Limb (tissue), 2 donors: ENCODE measurements at regions not wholly inside any gene's neighbourhood (a gene's known extent, or its start where the extent isn't known, plus 50 kb on each side); places are given as distances from the start of the nearest gene placed in this dataset.
"Not testable (repeated sequence)": the region's sequence is repeated elsewhere in the genome, so short reads cannot be mapped to it uniquely, and the experiment has no call there.

ENCODE experiments used
- DNase-seq, 2 donors: peaks; one replicate each; pipeline ENCODE4 v3.0.0-alpha.2; 2016; ENCODE audit errors: extremely low spot score in 2 of 2

DNA sequence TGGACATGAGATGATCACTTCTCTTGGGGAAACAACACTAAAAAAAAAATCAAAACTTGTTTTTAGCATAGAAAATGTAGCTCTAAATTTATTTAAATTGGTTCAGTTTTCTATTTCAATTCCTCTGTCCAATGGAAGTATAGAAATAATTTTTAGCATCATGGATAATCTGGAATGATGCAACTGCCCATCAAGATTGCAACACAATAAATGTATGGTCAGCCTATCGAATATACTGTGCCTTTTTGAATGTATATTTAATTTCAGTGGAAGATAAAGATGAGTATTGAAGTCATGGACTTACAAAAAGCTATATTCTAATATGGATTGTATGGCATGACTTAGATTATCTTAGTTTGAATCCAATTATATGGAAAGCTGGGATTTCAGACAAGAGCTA, 906.7 kb downstream of the IGSF11 start:
- no peak for DNase-seq

DNA sequence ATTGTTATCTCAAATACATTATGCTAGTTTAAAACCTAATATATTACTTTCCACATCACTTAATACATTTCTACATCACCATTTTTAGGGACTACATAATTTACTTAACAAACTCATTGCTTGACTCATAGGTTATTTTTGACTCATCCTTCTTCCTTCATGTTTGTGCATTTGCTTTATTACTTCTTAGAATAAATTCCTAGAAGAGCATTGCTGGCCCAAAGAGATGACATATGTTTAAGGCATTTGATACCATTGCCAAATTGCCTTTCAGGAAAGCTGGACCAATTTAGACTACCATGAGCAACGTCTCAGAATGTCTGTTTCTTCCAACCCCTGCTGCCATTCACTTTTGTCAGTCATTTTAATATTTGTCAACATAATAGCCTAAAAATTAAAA, 905.8 kb downstream of the IGSF11 start:
- DNase-seq = peak in 1 of 2 donors; percentile 1

DNA sequence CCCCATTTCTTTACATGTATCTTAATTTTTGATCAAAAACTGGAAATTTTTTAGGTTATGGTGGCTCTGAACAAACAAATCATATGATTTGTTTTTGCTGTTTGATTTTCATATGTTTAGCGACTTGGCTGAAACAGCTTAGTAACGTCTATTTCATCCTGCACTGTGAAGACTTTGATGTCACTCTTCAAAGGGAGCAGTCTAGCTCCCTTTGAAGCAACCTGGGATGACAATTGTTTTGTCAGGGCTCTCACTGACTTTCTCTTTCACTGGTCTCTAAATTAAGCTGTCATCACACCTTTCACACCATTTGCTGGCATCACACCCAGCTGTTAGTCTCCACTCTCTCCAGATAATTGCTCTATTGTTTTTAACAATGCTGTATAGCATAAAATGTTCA, 896.9 kb downstream of the IGSF11 start:
- no peak for DNase-seq

DNA sequence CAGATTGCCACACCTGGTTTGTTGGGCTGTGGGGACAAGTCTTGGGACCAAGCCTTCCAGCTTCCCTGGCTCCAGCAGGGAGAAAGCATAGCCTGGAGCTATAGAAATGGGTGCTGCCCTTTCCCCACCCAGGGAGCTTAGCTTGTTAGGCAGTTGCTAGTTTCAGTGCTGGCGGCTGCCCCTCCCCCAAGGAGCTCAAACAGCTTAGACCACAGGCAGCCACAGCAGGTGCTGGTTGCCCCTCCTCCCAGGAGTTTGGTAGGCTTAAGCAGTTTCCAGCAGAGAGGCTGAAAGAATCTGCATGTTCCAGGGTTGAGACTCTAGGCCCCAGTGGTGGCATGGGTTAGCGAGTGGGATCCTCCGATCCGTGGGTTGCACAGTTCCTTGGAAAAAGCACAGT, 889.7 kb downstream of the IGSF11 start:
- DNase-seq = no peak

DNA sequence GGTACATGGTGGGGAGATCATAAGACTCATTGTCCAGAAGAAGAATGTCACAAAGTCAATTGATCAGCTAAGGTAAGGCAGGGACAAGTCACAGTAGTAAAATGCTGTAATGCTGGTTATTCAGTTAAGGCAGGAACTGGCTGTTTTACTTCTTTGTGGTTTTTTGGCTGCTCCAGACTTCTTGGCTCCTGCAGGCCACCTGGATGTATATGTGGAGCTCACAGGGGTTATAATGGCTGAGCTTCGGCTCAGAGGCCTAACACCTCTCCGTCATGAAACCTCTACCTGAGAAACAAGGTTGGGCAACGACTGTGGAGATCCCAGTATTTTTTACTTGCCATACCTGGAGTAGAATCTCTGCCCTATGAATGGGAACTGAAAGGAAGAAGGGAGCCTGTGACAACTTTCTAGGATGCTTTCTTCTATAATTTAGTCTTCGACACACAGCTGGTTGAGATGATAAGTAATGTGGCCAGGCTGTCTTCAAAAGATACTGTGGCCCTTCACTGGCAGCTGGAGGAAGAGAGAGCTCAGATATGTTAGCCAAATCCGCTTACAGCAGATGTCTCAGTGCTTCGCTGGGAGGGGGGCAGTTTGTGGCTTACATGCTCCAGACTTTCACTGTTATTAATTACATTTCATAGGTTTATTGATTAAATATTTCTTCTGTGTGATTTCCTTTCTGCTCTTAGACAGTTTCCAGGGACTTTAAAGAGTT, 887.8 kb downstream of the IGSF11 start:
- DNase-seq = no peak

DNA sequence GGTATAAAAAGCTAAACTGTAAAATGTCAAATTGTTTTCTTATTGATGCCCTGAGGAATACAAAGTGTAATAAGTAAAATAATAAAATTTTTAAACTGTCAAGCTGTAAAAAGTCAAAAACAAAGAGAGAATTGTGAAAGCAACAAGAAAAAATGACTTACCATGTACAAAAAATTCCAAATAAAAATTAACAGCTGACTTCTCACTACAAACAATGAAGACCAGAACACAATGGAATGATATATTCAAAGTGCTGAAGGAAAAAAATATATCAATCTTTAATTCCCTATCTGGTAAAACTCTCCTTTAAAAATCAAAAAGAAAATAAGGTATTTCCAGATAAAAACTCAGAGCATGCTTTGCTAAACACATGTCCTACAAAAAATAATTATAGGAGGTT, 883.5 kb downstream of the IGSF11 start:
- DNase-seq = no peak

DNA sequence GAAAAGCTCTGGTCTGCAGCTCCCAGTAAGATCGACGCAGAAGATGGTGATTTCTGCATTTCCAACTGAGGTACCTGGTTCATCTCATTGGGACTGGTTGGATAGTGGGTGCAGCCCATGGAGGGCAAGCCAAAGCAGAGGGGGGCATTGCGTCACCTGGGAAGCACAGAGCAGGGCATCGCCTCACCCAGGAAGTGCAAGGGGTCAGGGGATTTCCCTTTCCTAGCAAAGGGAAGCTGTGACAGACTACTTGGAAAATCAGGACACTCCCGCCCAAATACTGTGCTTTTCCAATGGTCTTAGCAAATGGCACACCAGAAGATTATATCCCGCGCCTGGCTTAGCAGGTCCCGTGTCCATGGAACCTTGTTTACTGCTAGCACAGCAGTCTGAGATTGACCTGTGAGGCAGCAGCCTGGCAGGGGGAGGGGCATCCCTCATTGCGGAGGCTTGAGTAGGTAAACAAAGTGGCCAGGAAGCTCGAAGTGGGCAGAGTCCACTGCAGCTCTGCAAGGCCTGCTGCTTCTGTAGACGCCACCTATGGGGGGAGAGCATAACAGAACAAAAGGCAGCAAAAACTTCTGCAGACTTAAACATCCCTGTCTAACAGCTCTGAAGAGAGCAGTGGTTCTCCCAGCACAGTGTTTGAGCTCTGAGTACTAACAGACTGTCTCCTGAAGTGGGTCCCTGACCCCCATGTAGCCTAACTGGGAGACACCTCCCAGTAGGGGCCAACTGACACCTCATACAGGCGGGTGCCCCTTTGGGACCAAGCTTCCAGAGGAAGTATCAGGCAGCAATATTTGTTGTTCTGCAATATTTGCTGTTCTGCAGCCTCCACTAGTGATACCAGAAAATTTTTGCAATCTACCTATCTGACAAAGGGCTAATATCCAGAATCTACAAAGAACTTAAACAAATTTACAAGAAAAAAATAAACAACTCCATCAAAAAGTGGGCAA, 871.7 kb downstream of the IGSF11 start:
- not testable (repeated sequence) for DNase-seq

DNA sequence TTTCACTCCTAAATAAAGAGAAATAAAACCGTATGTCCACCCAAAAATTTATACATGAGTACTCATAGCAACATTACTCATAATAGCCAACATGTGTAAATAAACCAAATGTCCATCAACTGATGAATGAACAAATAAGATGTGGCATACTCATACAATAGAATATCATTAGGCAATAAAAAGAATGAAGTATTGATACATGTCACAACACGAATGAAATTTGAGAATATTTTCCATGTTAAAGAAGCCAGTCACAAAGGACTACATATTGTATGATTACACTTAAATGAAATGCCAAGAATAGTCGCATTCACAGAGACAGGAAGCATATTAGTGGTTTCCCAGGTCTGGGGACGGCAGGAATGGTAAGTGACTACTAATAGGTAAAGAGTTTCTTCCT, 869.2 kb downstream of the IGSF11 start:
- no peak for DNase-seq

DNA sequence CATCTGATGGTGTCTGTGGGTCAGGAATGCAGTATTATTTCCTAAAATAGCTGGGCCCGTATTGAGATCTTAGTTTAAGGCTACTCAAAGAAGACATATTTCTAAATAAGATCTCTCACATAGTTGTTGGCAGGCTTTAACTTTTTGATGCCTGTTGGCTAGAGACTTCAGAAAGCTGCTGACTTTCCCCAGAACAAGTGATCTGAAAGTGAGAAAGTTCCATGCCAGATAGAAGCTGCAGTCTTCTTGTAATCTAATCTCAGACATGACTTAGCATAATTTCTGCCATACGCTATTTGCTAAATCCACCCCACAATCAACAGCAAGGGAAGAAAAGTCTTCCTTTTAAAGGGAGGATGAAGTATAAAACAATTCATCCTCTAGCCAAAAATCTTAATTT, 867.1 kb downstream of the IGSF11 start:
- DNase-seq = no peak

DNA sequence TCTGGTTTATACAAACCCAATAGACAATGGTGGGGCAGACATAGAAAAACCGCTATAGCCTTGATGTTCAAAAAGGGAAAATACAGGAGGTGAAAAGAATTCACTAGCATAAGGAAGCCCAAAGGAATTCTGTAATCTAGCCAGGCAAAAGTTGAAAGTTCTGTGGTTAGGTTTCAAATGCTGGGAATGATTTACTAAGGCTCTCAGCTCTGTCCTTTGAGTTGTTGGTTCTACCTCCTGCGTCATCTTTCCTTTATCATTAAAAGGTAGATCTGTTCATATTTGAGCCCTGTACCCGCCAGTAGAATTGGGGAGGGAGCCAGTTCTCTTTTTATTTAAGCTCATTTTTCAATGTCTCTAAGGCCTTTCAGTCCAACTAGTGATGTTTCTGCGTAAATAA, 866.5 kb downstream of the IGSF11 start:
- no peak for DNase-seq

DNA sequence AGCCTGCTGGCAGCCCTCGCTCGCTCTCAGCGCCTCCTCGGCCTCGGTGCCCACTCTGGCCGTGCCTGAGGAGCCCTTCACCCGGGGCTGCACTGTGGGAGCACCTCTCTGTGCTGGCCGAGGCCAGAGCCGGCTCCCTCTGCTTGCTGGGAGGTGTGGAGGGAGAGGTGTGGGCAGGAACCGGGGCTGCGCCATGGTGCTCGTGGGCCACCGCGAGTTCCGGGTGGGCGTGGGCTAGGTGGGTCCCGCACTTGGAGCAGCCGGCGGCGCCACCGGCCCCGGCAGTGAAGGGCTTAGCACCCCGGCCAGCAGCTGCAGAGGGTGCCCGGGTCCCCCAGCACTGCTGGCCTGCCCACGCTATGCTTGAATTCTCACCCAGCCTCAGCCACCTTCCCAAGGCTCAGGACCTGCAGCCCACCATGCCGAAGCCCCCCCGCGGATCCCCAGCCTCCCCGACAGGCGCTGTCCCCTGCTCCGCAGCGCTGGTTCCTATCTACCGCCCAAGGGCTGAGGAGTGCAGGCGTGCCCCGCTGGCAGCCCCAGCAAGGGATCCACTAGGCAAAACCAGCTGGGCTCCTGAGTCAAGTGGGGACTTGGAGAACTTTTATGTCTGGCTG, 863.3 kb downstream of the IGSF11 start:
- no peak for DNase-seq

DNA sequence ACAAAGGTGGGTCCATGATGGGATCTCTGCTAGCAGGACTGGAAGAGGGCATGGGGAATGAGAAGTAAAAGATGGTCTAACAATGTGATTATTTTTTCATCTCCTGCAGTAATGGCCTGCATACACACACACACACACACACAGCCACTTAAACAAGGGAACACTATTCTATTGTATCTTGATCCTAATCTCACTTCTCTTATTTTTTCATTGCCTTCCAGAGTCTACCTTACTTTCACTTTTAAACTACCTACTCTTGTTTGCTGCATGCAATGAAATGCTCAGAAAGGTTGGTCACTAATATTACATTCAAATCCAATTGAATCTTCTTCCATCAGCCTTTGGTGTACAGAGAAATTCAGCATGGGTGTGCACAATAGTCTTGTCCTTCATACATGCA, 853.8 kb downstream of the IGSF11 start:
- no peak for DNase-seq

DNA sequence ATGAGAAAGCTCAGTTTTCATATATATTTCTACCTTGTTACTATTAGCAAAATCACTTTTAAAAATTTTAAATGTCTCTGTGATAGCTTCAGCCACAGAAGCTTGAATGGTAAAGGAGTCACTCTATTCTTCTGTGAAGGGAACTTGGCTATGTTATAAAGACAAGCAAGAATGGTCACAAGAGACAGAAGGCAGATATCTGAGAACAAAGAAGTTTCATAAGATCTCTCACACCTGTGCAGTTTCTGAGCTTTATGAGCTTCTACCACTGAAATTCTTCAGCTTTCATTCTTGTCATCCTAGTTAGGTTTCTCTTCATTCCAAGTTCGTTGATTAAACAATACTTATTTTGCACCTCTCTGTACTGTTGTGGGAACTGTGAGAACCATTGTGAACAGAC, 853.4 kb downstream of the IGSF11 start:
- no peak for DNase-seq

DNA sequence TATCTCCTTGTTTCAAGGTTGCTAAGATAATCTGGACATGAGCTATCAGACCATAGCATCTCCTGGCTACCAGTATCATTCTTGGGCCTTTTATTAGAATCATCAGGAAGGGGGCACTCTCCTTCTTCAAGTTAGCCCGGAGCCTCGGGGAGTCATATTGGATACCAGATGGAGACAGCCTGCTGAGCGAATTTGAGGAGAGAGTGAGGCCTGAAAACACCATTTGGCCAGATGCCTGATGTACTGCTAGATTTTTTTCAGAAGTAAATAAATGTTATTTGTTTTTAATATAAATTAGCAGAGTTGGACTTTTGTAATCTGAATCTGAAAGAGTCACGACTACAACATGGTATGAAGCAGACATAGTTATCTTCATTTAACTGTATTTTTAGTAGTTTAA, 848.6 kb downstream of the IGSF11 start:
- DNase-seq = no peak

DNA sequence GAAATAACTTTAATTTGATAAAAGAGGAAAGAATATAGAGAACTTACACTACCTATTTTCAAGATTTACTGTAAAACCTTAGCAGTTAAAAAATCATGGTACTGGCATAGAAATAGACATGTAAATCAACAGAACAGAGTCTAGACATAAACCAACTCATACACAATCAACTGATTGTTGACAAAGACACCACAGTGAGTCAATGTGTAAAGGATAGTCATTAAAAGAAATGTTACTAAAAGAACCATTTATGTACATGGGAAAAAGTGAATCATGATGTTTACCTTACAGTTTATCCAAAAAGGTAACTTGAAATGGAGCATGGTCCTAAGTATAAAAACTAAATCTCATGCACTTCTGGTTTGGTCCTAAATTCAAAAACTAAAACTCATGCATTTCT, 847.4 kb downstream of the IGSF11 start:
- DNase-seq = no peak

DNA sequence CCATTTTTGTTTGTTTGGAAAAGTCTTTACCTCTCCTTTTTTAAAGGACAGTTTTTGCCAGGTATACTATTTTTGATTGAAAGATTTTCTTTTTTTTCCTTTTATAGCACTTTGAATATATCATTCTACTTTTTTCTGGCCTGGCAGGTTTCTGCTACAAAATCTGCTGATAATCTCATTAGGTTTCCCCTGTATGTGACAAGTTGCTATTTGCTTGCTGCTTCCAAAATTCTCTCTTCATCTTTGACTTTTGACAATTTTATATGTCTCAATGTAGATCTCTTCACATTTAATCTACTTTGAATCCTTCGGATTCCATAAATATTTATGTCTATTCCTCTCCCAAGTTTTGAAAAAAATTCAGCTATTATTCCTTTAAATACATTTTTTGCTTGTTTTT, 838.5 kb downstream of the IGSF11 start:
- no peak for DNase-seq

DNA sequence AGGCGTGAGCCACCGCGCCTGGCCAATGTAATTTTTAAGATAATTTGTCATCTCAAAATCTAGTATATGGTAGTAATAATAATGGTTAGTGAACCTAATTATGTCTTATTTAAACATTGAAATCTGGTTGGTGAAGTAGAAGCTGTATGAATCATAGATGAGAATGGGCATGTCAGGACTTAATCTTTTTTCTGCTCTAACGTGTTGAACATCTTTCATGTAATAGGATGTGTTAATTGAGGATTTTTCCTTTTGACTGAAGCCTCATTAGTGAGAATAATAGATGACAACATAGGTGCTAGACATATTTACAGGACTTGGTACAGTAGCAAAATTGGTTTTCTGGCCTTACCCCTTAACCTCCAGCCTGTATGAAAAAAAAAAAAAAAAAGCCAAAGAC, 835.6 kb downstream of the IGSF11 start:
- no peak for DNase-seq

DNA sequence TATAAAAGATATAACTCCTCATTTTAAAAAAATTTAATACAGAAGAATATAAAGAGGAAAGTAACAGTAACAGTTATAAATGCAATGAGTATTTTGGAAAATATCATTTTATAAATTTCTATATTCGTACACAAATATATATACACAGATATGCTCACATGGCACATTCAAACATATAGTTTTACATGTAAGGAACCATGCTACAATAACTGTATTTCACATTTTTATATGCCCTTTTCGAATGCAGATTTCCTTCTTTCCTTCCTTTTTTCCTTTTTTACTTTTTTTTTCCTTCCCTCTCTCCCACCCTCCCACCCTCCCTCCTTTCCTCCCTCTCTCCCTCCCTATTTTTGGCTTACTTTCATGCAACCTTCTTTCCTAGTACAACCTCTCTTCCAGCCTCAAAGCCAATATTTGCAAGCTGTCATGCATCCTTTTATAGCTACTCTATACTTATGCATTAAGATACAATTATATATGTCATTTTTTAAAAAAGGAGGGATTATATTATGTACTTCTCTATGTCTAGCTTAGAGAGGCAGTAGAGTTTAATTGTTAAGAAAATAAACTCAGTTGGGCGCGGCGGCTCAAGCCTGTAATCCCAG, 830.5 kb downstream of the IGSF11 start:
- no peak for DNase-seq

DNA sequence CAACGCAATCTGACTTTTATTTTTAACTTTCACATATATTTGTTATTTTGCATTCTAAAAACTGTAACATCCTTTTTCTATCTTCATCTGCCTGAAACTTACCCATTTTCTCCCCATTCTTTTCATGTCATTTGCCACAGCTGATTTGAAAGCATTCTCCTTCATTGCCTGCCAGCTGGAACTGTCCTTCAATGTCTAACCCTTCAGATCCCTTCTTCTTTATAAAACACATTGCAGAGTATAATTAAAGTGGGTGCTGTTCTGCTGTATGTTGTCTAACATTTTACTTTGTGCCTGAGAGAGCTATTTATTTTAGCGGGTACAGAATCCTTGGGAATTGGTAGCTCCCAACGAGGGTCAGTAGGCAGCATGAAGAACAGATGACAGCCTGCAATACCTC, 827.4 kb downstream of the IGSF11 start:
- no peak for DNase-seq

DNA sequence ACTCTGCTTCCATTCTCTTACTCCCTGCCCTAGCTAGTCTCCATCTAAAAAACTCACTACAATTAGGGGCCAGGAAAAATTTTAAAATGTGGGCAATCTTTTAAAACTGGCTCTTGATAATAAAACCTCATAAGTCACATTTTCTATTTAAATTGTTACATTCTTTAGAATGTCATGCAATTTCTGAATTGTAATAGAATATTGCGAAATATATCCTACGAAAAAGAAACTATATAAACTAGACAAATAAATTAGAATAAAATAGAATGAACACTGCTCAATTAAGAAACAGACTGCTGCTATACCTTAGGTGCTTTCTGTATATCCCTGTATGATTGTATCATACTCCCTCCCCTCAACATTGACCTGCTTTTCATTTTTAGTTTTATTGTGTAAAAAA, 826.0 kb downstream of the IGSF11 start:
- DNase-seq = no peak

DNA sequence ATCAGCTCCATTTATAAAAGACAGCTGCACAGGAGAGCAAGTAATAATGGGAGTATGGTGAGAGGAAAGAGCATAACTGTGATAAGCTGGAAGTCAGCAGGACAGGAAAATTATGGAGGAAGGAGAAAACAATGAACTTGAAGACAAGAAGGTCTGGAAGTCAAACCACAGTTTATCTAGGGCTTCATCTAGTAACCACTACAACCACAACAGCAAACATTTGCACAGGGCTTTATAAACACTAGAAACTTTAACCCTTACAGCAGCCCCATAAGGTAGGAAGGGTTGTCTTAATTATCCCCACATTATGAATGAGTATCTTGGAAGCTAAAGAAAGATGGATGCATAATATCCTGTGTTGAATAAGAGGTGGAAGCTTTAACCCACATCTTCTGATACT, 820.8 kb downstream of the IGSF11 start:
- no peak for DNase-seq

DNA sequence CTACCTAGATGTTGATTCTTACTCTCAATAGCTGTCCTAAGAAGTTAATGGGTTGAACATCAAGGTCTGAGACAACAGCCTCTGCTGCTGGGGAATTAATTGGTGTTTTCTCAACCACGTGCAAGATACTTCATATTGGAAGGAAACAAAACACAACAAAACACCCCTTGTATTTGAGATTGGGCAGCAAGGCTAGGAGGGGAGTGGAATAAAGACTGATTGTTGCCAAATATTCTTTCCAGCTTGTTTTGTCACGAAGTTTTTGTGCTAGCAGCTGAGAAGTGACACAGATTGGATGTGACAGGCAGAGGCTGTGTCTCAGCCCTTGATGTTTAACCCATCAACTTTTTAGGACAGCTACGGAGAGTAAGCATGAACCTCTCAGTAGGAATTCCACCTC, 808.4 kb downstream of the IGSF11 start:
- no peak for DNase-seq
